RPMI7951 (cell line): ENCODE measurements at regions not wholly inside any gene's neighbourhood (a gene's known extent, or its start where the extent isn't known, plus 50 kb on each side); places are given as distances from the start of the nearest gene placed in this dataset.
"Not testable (repeated sequence)": the region's sequence is repeated elsewhere in the genome, so short reads cannot be mapped to it uniquely, and the experiment has no call there.

ENCODE experiments used
- DNase-seq: peaks from one replicate; pipeline ENCODE4 v3.0.0-alpha.2; 2012; ENCODE audit warnings: low read depth

DNA sequence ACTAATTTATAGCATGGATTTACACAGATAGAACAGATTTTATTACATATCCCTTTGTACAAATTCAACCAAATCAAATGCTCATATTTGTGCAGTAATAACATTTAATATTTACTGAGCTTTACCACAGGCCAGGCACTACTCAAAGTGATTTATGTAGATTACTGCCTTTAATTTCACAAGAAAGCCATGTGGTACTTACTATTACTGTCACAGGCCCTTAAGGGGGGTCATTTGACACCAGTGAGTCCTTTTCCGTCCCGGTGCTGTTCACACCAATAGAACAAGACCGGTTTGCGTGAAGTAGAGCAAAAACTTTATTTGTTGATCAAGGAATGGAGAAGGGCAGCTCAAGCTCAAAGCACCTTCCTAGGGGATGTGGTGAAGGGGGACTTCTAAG, 308.5 kb upstream of the KCNN2 start:
- DNase-seq: no peak

- no peak for DNase-seq
Observed at GRCh38 chr5:114054594-114054993, 307.3 kb upstream of the KCNN2 start.

DNA sequence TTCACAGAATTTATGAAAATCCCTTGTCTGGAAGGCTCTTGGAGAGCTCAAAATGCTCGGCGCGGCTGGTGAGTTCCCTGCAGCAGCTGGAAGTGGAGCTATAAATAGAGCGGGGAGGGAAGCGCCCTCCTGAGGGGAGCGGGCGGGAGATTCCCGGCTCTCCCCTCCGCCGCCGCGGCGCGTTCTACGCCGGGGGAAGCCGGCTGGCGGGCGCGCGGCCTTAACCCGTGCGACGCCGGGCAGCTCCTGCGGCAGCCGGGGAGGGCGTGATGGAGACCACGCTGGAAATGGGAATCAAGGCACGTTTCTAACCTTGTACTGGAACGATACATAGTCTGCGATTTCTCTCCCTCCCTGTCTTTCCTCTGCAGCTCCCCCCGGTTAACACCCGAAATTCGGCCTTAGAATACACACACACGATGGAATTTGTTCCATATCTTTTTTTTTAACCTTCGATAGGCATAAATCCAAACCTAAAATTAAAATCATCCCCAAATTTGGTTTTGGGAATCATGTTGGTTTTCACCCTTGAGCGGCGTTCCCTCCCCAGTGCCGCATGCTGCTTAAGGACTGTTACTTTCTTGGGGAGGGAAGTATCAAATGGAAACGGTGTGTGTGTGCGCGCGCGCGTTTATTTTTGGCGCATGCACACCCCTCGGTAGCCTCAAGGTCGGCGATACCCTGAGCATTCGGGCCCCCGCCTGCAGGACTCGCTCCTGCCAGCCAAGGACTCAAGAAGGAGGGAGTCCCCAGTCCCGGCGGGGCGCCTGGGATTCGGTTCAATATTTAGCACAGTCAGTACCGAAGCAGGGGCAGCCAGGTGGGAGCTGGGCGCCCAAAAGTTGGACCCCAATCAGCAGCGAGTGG, 306.3 kb upstream of the KCNN2 start:
- DNase-seq: peak; percentile 9

DNA sequence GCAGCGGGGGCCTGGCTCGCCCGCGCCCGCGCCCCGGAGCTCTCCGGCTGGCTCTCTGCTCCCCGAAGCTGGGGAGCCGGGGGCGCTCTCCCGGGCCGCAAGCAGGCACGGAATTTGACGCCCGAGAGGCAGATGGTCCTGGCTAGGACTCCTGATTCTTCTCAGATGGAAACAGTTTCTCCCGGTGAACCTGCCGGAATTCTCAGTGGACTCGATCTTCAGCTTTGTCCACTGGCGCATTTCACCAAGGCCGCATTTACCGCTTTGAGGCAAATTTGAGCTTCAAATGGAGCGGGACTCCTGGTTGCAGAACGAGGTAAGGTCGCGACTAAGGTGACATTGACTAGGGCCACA, 305.7 kb upstream of the KCNN2 start:
- DNase-seq: no peak

- DNase-seq: no peak
Observed at GRCh38 chr5:114060866-114061265, 301.0 kb upstream of the KCNN2 start.

DNA sequence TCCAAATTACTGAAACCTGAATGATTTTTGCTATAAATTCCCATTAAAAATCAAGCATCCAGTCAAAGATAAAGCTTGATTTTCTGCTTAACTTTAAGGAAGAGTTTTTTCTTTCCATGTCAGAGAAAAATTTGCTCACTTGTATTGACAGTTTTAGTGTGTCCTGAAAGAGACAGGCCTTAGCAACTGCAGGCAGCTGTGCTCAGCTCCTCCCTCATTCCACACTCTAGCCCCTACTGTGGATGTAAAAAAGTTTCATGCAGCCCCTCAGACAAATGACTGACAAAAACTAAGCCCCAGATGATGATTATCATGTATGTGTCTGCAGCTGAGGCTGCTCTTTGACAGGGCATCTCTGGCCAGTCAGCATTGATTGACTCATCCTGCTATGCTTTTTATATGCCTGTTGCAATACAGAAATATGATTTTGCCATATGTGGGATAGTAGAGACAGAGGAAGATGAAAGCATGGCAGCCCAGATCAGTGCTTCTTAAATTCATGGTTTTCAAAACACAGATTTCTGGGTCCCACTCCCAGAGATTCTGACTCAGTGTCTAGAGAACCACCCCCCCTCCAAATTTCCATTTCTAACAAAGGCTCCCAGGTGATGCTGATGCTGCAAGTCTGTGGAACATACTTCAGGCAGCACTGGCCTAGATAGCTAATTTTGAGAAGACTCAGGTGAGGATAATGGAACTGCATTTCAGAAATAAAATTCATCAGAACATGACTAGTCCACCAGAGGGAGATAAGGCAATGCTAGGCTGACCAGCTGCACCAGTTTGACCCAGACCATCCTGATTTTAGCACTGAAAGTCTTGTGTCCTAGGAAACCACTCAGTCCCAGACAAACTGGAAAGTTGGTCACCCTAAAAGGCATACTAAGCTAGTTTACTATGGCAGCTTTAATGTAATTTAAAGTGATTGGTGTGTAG, 298.7 kb upstream of the KCNN2 start:
- DNase-seq: no peak

DNA sequence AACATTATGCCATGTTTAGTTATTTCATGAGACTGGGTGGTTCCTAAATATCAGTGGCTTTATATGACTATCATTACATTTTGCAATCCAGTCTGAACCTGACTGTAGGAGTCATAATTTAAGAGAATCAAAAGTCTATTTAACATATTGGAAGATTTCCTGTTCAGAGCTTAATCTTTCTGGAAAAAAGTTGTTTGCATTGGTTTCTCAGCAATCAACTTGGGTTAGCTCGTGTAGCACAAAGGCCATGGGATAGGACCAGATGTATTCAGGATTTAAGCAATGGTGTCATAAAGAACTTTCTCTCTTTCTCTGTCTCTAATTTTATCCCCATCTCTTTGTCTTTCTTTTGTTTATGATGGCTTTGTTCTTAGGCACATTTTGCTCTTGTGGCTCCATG, 296.0 kb upstream of the KCNN2 start:
- no peak for DNase-seq

DNA sequence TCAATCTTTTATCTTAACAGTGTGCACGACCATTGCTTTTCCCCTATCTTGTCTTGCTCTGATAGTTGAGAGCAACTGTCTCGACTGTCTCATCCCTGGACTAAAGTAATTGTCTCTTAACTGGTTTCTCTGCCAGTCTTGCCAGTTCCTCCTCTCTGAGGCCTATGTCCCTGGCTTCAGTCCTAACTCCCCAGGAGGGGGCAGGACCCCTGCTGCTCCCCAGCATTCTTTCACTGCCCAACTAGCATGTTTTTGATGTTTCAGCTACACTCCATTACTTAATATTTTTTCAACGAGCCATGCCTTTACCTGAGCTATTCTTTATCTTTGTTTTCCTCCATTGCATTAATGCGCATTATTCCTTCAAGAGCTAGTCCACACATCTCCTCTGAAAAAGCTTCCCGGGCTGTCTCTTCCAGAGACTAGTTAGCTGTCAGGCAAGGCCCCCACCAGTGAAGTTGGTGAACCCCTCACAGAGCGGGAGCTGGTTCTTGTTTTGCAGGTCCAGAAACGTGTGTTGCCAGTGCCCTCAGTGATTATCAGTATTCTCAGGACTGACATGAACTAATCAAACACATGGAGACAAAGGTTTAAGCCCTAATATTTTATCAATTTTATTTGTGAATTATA, 291.7 kb upstream of the KCNN2 start:
- DNase-seq: no peak

DNA sequence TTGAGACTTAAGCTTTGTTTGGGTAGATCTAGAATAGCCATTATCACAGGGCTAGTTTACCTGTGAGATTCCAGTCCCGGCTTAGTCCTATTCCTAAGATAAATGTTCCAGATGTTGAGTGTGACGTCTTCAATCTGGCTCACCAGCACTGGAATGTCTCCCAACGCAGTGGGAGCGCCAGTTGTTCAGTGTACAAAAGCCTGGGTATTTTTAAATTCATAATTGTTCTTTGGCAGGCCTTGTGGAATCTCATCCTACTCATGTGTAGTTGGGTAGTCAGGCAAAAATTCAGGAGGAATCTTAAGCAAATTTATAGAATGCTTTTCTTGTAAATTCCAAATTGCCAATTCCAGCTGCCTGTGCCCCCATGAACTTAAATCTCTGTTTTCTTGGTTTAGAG, 272.6 kb upstream of the KCNN2 start:
- no peak for DNase-seq

DNA sequence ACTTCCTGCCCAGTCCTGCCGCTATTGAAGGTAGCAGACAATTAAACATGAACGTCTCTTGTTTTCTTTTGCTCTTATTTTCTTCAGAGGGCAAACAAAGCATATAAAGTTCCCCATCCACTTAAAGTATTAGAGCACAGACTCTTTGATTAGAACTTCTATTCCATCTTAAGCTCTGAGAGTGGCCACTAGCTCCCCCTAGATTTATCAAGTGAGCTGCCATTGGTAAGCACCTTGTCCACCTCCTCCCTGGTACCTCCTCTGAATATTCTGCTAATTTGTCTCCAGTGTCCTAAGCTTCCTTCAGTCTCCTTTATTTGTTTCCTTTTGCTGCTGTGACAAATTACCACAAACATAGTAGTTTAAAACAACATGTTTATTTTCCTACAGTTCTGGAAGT, 264.3 kb upstream of the KCNN2 start:
- DNase-seq: no peak

GRCh38 chr5:114099161-114099560, 262.7 kb upstream of the KCNN2 start:
- DNase-seq: no peak

GRCh38 chr5:114101153-114101552, 260.7 kb upstream of the KCNN2 start:
- peak; percentile 12 for DNase-seq

DNA sequence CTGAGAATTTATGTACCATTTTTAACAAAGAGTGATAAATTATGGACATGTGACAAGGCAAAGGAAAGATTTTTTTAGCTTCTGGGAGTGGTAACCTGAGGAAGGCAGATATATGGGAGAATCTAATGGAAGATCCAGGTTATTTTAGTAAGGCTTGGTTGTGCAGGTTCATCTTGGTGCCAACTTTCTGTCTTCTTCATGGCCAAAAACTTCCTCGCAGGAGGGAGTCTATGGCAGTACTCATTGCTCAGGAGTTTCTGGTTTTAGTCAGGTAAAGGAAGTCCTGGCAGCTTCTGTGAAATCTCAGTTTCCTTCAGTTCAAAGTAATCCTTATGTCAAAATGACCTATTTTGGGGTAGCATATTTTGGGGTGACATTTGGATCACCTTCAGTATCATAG, 248.3 kb upstream of the KCNN2 start:
- no peak for DNase-seq

- no peak for DNase-seq
Observed at GRCh38 chr5:114116981-114117380, 244.9 kb upstream of the KCNN2 start.

DNA sequence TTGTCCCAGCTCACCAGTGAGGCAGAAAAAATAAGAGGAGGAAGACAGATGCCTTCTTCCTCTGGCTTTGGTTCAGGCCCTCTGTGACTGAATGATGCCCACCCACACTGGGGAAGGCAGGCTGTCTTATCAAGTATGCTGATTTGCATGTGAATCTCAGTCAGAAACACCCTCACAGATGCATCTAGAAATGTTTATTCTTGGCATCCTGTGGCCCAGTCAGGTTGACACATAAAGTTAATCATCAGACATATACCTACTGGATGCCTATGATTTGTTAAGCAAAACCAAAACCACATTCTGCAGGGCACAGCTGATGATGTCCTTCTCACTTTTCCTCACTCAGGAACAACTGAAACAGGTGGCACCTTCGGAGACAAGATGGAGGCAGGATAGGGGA, 243.4 kb upstream of the KCNN2 start:
- no peak for DNase-seq

GRCh38 chr5:114120166-114120565, 241.7 kb upstream of the KCNN2 start:
- no peak for DNase-seq

GRCh38 chr5:114122852-114123251, 239.0 kb upstream of the KCNN2 start:
- no peak for DNase-seq

GRCh38 chr5:114123654-114124053, 238.2 kb upstream of the KCNN2 start:
- no peak for DNase-seq

GRCh38 chr5:114146398-114146797, 215.5 kb upstream of the KCNN2 start:
- no peak for DNase-seq

DNA sequence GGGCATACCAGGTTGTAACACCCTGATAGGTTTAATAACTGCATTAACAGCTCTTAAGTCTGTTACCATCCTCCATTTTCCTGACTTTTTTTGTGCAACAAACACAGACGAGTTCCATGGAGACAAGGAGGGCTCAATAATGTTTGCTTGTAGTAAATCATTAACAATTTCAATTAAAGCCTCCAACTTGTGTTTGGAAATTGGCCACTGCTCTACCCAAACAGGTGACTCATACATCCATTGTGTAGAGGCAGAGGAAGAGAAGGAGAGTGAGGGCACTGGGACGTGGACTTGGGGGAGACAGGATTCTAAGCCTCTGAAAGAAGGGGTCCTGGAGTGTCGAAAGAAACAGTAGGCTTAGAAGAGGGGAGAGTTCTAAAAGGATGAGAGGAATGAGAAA, 213.6 kb upstream of the KCNN2 start:
- no peak for DNase-seq

DNA sequence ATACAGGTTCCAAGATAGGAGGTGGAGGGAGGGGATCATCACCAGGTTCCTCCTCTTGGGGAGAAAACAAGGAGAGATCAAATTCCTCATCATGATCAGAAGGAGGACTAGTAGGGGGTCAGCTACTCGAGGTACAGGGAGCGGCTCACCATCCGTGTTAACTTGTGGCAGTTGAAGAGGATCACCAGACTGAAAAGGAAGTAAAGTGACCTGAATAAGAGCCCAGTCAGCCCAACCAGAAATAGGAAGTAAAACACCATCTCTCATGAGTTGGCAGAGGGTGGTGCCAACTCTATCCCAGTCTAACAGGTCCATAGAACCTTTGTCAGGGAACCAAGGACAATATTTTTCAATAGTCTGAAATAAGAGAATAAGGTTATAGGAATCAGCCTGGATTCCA, 213.1 kb upstream of the KCNN2 start:
- not testable (repeated sequence) for DNase-seq

DNA sequence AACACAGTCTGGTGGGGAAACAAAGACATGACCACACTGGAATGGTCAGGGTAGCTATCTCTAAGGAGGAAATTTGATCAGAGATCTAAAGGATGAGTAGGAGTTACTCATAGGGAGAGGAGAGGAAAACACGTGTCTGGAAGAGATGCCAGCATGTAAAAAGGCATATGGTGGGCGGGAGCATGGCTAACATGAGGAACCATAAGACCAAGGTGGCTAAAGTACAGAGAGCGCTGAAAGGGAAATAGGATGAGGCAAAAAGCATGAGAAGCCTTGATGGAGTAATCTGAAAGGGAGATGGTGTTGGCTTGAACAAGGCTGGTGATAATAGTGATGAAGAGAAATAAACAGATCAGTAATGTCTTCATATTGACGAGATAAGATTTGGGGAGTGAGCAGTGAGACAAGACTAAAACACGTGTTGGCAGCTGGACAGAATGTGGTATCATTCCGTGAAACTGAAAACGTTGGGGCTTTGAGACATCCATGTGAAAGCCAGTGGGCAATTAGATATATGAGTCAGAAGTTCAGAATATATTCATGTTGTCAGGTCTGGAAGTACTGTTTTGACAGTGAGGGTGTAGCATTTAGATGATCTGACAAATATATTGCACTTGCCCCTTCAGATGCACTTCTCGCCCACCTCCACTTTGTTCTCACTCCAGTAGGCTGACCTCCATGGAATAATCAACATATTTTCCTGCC, 209.1 kb upstream of the KCNN2 start:
- peak; percentile 23 for DNase-seq
